Esophagus muscularis mucosa (tissue), 3 donors: ENCODE measurements at regions not wholly inside any gene's neighbourhood (a gene's known extent, or its start where the extent isn't known, plus 50 kb on each side); places are given as distances from the start of the nearest gene placed in this dataset.

Experiments used
- CTCF ChIP-seq, 3 experiments: fragments of 200-600 bp in 2 of 3; fragments of 450-650 bp in 1 of 3; sonication (generic) in 2 of 3; IDR thresholded peaks; one replicate each; pipeline ENCODE4 v1.5.1; 2017 to 2019; ENCODE audit warnings: antibody characterized with exemption in 3 of 3, mild to moderate bottlenecking in 2 of 3, moderate library complexity in 1 of 3
- POLR2AphosphoS5 ChIP-seq, 2 donors: sonication (generic); formaldehyde crosslinking; IDR thresholded peaks; one replicate each; pipeline ENCODE4 v1.6.1; 2017; ENCODE audit warnings: antibody characterized with exemption in 2 of 2

GRCh38 chr7:93011351-93012294 lies 106.2 kb downstream of the SAMD9 start:
- TF ChIP-seq CTCF (IDR thresholded peaks at IDR 0.05) = no peak
- no peak for TF ChIP-seq POLR2AphosphoS5 (IDR thresholded peaks at IDR 0.05)
